Thyroid gland (tissue), 4 donors: ENCODE measurements at regions not wholly inside any gene's neighbourhood (a gene's known extent, or its start where the extent isn't known, plus 50 kb on each side); places are given as distances from the start of the nearest gene placed in this dataset.
A peak's percentile ranks its signal among the peaks of the same experiment; 100 is the strongest.

Experiments used
- DNase-seq, 2 donors: peaks; one replicate each; pipeline ENCODE4 v3.0.0-alpha.2; 2019
- H3K27ac ChIP-seq, 3 donors: fragments of 200-600 bp; sonication (generic); 1 replicate in 2 of 3; 2 replicates in 1 of 3; pipeline ENCODE4 v1.5.1; 2016 to 2019; ENCODE audit warnings: mild to moderate bottlenecking in 1 of 3, moderate library complexity in 1 of 3
- H3K27me3 ChIP-seq: fragments of 200-600 bp; sonication (generic); one replicate; pipeline ENCODE4 v1.5.1; 2019
- H3K36me3 ChIP-seq, 2 donors: fragments of 200-600 bp; sonication (generic); one replicate each; pipeline ENCODE4 v1.5.1; 2016 to 2019
- H3K4me1 ChIP-seq, 2 donors: fragments of 200-600 bp; sonication (generic); one replicate each; pipeline ENCODE4 v1.5.1; 2017 to 2019
- H3K4me3 ChIP-seq, 3 donors: fragments of 200-600 bp; sonication (generic); replicated peaks in 1 of 3; 1 replicate in 2 of 3; 2 replicates in 1 of 3; pipeline ENCODE4 v1.5.1; 2016; ENCODE audit warnings: mild to moderate bottlenecking in 1 of 3
- H3K9me3 ChIP-seq: fragments of 200-600 bp; sonication (generic); one replicate; pipeline ENCODE4 v1.5.1; 2017
- CTCF ChIP-seq, 6 experiments: fragments of 200-600 bp in 3 of 6; fragments of 450-650 bp in 3 of 6; sonication (generic) in 3 of 6; IDR thresholded peaks; one replicate each; pipeline ENCODE4 v1.5.1; 2016 to 2019; ENCODE audit warnings: antibody characterized with exemption in 6 of 6, mild to moderate bottlenecking in 2 of 6, inconsistent platforms in 1 of 6, moderate library complexity in 1 of 6
- POLR2A ChIP-seq, 2 donors: fragments of 450-650 bp; IDR thresholded peaks; one replicate each; pipeline ENCODE4 v1.6.1; 2017; ENCODE audit warnings: antibody characterized with exemption in 2 of 2, mild to moderate bottlenecking in 2 of 2, moderate library complexity in 1 of 2
- WGBS, 2 donors: methylation state at CpG; one replicate each; pipeline ENCODE4 v1.1.5; 2017; 5-methylcytosine and 5-hydroxymethylcytosine counted together
- intact Hi-C: fragments of 100-400 bp; cut with DNase I; formaldehyde crosslinking; loops from one replicate; pipeline ENCODE4 v1.15.1; 2023

DNA sequence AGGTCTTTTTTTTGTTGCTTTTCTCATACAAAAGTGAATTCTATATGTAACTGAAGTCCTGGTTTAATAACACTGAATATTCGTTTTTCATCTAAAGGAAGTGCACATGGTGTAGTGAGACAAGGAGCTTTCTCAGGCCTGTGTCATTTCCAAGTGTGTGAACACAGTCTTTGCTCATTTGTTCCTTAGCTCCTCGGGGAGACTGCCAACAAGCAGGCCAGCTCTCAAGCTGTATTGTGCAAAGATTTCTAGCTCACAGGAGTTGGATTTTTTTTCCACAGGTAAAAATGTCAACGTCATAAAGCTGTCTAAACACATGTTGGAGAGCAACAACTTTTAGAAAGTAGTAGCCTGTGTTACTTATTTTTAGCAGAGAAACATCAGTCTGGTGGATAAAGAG lies 87.8 kb upstream of the S1PR1 start:
- Histone ChIP-seq H3K27me3 (no peaks in the 10 kb centered on the region), H3K9me3 (no peaks in the 10 kb centered on the region), H3K4me3 (no peak overlapping the region), H3K4me1 (peaks cover 0 to 7% of the 10 kb centered on the region in 2 donors), H3K27ac (peak overlapping the region in 1 of 3 donors; percentile 8), H3K36me3 (no peaks in the 10 kb centered on the region)
- 7 to 10% methylated on average over 3 of the region's 3 CpGs for WGBS, 2 donors
- TF ChIP-seq POLR2A (IDR thresholded peaks at IDR 0.05) (no peak), CTCF (IDR thresholded peaks at IDR 0.05) (no peak)
- peak; percentile 65 to 71 for DNase-seq
- intact Hi-C loops, result no loop called here

DNA sequence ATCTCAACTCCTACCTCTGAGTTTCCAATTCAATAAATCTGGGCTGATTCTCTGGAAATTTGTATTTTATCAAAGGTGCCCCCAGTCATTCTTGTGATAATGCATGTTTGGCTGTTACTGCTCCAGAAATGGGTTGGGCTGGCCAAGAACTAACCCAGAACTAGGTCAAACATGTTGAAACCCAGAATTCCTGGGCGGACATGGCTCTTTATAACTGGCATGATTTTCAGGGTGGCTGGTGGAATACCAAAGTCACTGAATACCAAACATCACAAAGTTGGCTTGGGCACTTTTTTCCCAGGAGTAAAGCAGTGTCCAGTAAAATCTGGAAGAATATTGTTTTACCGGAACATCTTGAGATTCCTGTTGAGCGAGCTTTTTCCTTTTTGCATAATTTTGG lies 89.4 kb upstream of the S1PR1 start:
- H3K4me1 ChIP-seq, result peaks cover 0 to 7% of the 10 kb centered on the region in 2 donors
- H3K36me3 ChIP-seq, result no peaks in the 10 kb centered on the region
- no peak overlapping the region for H3K4me3 ChIP-seq
- no peak overlapping the region for H3K27ac ChIP-seq
- H3K9me3 ChIP-seq, result no peaks in the 10 kb centered on the region
- no peaks in the 10 kb centered on the region for H3K27me3 ChIP-seq
- intact Hi-C loops, result no loop called here
- DNase-seq, result no peak
- 74 to 80% methylated on average over 3 of the region's 3 CpGs for whole genome bisulfite sequencing, 2 donors
- no peak for TF ChIP-seq POLR2A (IDR thresholded peaks at IDR 0.05)
- TF ChIP-seq CTCF (IDR thresholded peaks at IDR 0.05), result no peak

GRCh38 chr1:101145449-101145820 lies 91.4 kb upstream of the S1PR1 start:
- peaks cover 0 to 7% of the 10 kb centered on the region in 2 donors for H3K4me1 ChIP-seq
- no peaks in the 10 kb centered on the region for H3K9me3 ChIP-seq
- intact Hi-C loops, result no loop called here
- no peak overlapping the region for H3K27ac ChIP-seq
- no peaks in the 10 kb centered on the region for H3K36me3 ChIP-seq
- no peaks in the 10 kb centered on the region for H3K27me3 ChIP-seq
- H3K4me3 ChIP-seq, result no peak overlapping the region
- TF ChIP-seq CTCF (IDR thresholded peaks at IDR 0.05), result no peak
- DNase-seq, result no peak

- Histone ChIP-seq H3K4me1 (peaks cover 0 to 7% of the 10 kb centered on the region in 2 donors), H3K4me3 (no peak overlapping the region), H3K36me3 (no peaks in the 10 kb centered on the region), H3K27me3 (no peaks in the 10 kb centered on the region), H3K9me3 (no peaks in the 10 kb centered on the region), H3K27ac (no peak overlapping the region)
- intact Hi-C loops, result no loop called here
- no peak for DNase-seq
- TF ChIP-seq CTCF (IDR thresholded peaks at IDR 0.05), result no peak
- TF ChIP-seq POLR2A (IDR thresholded peaks at IDR 0.05), result no peak
- 88 to 89% methylated on average over 5 of the region's 5 CpGs for WGBS, 2 donors
Measured at GRCh38 chr1:101144671-101145448, 92.0 kb upstream of the S1PR1 start.

GRCh38 chr1:101142244-101142643 lies 94.6 kb upstream of the S1PR1 start:
- Histone ChIP-seq H3K27me3 (no peaks in the 10 kb centered on the region), H3K4me1 (no peaks in the 10 kb centered on the region), H3K36me3 (no peaks in the 10 kb centered on the region), H3K4me3 (no peak overlapping the region), H3K27ac (no peak overlapping the region), H3K9me3 (no peaks in the 10 kb centered on the region)
- intact Hi-C loops, result no loop called here
- TF ChIP-seq CTCF (IDR thresholded peaks at IDR 0.05), result no peak
- TF ChIP-seq POLR2A (IDR thresholded peaks at IDR 0.05), result no peak
- no peak for DNase-seq
- WGBS, 2 donors, result 86 to 88% methylated on average over 1 of the region's 1 CpG
